HepG2 (cell line): ENCODE measurements at regions not wholly inside any gene's neighbourhood (a gene's known extent, or its start where the extent isn't known, plus 50 kb on each side); places are given as distances from the start of the nearest gene placed in this dataset.

Experiments
- ATAC-seq: fragments of 200-7000 bp; cut with Tn5 transposase; 3 replicates; pipeline ENCODE4 v1.9.1; 2020; ENCODE audit warnings: mild to moderate bottlenecking, moderate library complexity
- BruUV-seq: library from RNA; stranded (reverse); fragments of 400-500 nt; replicated peaks from 2 replicates; lab custom pipeline; 2021; lab: Mats Ljungman, UMichigan
- CTCF ChIA-PET: fragments of 300-600 bp; formaldehyde crosslinking; extraction: SDS; loops from one replicate; lab custom pipeline; 2021; ENCODE audit warnings: low total read pairs, inconsistent platforms, low intra/inter-chr PET ratio; lab: Yijun Ruan, JAX
- POLR2A ChIA-PET: fragments of 350-600 bp; sonication (Branson Sonifier 250); formaldehyde crosslinking; loops from one replicate; lab custom pipeline; 2020; ENCODE audit warnings: antibody characterized with exemption, inconsistent platforms; lab: Yijun Ruan, JAX
- DNase-seq: peaks from one replicate; pipeline ENCODE4 v3.0.0-alpha.2; 2015; ENCODE audit warnings: low spot score
- FAIRE-seq: peaks from 3 replicates; lab custom pipeline; 2011; peaks lifted over from hg19 to GRCh38; lab: Jason Lieb, UNC
- H2AFZ ChIP-seq: one replicate; pipeline ENCODE4 v1.6.1; 2011; ENCODE audit warnings: low read length, inconsistent platforms
- H3K27ac ChIP-seq: fragments of 300-600 bp; 3 replicates; pipeline ENCODE4 v1.8.0; 2011; ENCODE audit warnings: mixed run types, mild to moderate bottlenecking, mixed read lengths, low read length, inconsistent platforms; ENCODE audit not compliant: insufficient read depth; ENCODE audit errors: extremely low read length
- H3K27me3 ChIP-seq, 2 experiments: fragments of 200-600 bp in 1 of 2; 2 replicates in 1 of 2; 3 replicates in 1 of 2; pipeline versions ENCODE4 v1.6.0 to v1.8.0; 2011; ENCODE audit warnings: low read length in 2 of 2, mild to moderate bottlenecking in 2 of 2, moderate library complexity in 2 of 2, inconsistent platforms in 1 of 2; ENCODE audit not compliant: insufficient read depth in 2 of 2, control insufficient read depth in 1 of 2
- H3K36me3 ChIP-seq, 2 experiments: fragments of 200-600 bp in 1 of 2; replicated peaks in 1 of 2; 2 replicates in 1 of 2; 3 replicates in 1 of 2; pipeline versions ENCODE4 v1.5.1 to v1.8.0; 2011; ENCODE audit warnings: low read length in 2 of 2, inconsistent platforms in 1 of 2; ENCODE audit not compliant: insufficient read depth in 2 of 2, control insufficient read depth in 1 of 2
- H3K4me1 ChIP-seq: 2 replicates; pipeline ENCODE4 v1.5.1; 2012; ENCODE audit warnings: low read length, inconsistent platforms; ENCODE audit not compliant: insufficient read depth
- H3K4me2 ChIP-seq: 2 replicates; pipeline ENCODE4 v1.6.0; 2011; ENCODE audit warnings: low read depth, low read length, inconsistent platforms
- H3K4me3 ChIP-seq, 3 experiments: fragments of 200-600 bp in 1 of 3; sonication (generic), shearing (Covaris generic) in 1 of 3; replicated peaks in 1 of 3; 2 replicates each; pipeline ENCODE4 v1.5.1; 2011 to 2016; ENCODE audit warnings: low read length in 3 of 3, inconsistent platforms in 2 of 3, low read depth in 2 of 3, mild to moderate bottlenecking in 2 of 3, control low read depth in 1 of 3, mixed read lengths in 1 of 3; ENCODE audit not compliant: insufficient read depth in 1 of 3
- H3K79me2 ChIP-seq: one replicate; pipeline ENCODE4 v1.6.1; 2011; ENCODE audit warnings: low read length, inconsistent platforms; ENCODE audit not compliant: insufficient read depth
- H3K9ac ChIP-seq: 2 replicates; pipeline ENCODE4 v1.6.0; 2011; ENCODE audit warnings: mild to moderate bottlenecking, low read depth, low read length, inconsistent platforms; ENCODE audit not compliant: insufficient read depth
- H3K9me3 ChIP-seq: 2 replicates; pipeline ENCODE4 v1.5.1; 2012; ENCODE audit warnings: mild to moderate bottlenecking, low read length
- H4K20me1 ChIP-seq: 2 replicates; pipeline ENCODE4 v1.6.0; 2011; ENCODE audit warnings: inconsistent platforms, mild to moderate bottlenecking, low read length, moderate library complexity; ENCODE audit not compliant: insufficient read depth
- DR1 ChIP-seq: sonication (generic); formaldehyde crosslinking; IDR thresholded peaks from 2 replicates; pipeline ENCODE4 v1.8.0; 2021; ENCODE audit warnings: mild to moderate bottlenecking, missing genetic modification reagents, inconsistent platforms
- GABPA ChIP-seq, 2 experiments: IDR thresholded peaks; 2 replicates each; pipeline ENCODE4 v1.6.1; 2011 to 2016; ENCODE audit warnings: low read depth in 2 of 2, low read length in 1 of 2, missing biosample characterization in 1 of 2, missing genetic modification characterization in 1 of 2
- MXI1 ChIP-seq: IDR thresholded peaks from 3 replicates; pipeline ENCODE4 v1.6.1; 2012; ENCODE audit warnings: low read depth, low read length, inconsistent platforms, borderline replicate concordance
- NFE2L1 ChIP-seq: sonication (generic); formaldehyde crosslinking; IDR thresholded peaks from 2 replicates; pipeline ENCODE4 v1.4.0; 2020; ENCODE audit warnings: missing genetic modification reagents, mild to moderate bottlenecking, borderline replicate concordance
- NFKBIZ ChIP-seq: IDR thresholded peaks from 2 replicates; pipeline ENCODE4 v1.6.1; 2018; ENCODE audit warnings: missing genetic modification reagents, missing compliant biosample characterization
- SNAPC2 ChIP-seq: sonication (generic); formaldehyde crosslinking; IDR thresholded peaks from 2 replicates; pipeline ENCODE4 v1.8.1; 2022; ENCODE audit warnings: mild to moderate bottlenecking, missing genetic modification reagents
- SRSF9 ChIP-seq: fragments of 200-400 bp; formaldehyde crosslinking; IDR thresholded peaks from 2 replicates; pipeline ENCODE4 v1.6.1; 2018; ENCODE audit warnings: borderline replicate concordance, mild to moderate bottlenecking, low read depth, low read length; ENCODE audit not compliant: insufficient read depth, poor library complexity, severe bottlenecking
- ZFP36L1 ChIP-seq: sonication (generic); formaldehyde crosslinking; IDR thresholded peaks from 2 replicates; pipeline ENCODE4 v1.8.0; 2022; ENCODE audit warnings: mild to moderate bottlenecking, missing genetic modification reagents, moderate library complexity
- ZFP41 ChIP-seq: sonication (generic); formaldehyde crosslinking; IDR thresholded peaks from 2 replicates; pipeline ENCODE4 v1.4.0; 2020; ENCODE audit warnings: mild to moderate bottlenecking, missing genetic modification reagents, borderline replicate concordance
- ZNF792 ChIP-seq: IDR thresholded peaks from 2 replicates; pipeline ENCODE4 v1.6.1; 2016
- WGBS: methylation state at CpG from one replicate; pipeline ENCODE4 v1.1.6; 2017; ENCODE audit warnings: low lambda C conversion rate; 5-methylcytosine and 5-hydroxymethylcytosine counted together
- in situ Hi-C: cut with HindIII; loops from 2 replicates; pipeline ENCODE4 v1.10.0; 2017; ENCODE audit warnings: low pct_unique_long_range_greater_than_20kb; ENCODE audit not compliant: extremely low pct_ligation_motif_present
- intact Hi-C: fragments of 100-400 bp; cut with micrococcal nuclease; formaldehyde crosslinking; loops from one replicate; pipeline ENCODE4 v1.10.0; 2022; ENCODE audit not compliant: unreplicated experiment

- no peak for TF ChIP-seq DR1
- TF ChIP-seq NFKBIZ (CRISPR knock-in tag) = no peak
- TF ChIP-seq, all 625 proteins: peak for 0
Observed at GRCh38 chr7:80362010-80362618, 149.8 kb downstream of the GNAT3 start (continued).

- in situ Hi-C loops = no loop called here
- no peaks in the 10 kb centered on the region for H3K4me1 ChIP-seq
- H3K4me2 ChIP-seq = no peak overlapping the region
- intact Hi-C loops = loop anchor here (5.0 kb wide), 1 partner anchor 1562 kb away; no protein-coding TSS in a partner anchor
- no peak overlapping the region for H3K4me3 ChIP-seq
- no peak overlapping the region for H3K9ac ChIP-seq
- ChIA-PET CTCF (no interaction called here), POLR2A (no interaction called here)
- TF ChIP-seq ZNF792 (no peak), SNAPC2 (CRISPR knock-in tag) (no peak), ZFP36L1 (CRISPR knock-in tag) (no peak), SRSF9 (no peak), MXI1 (no peak), GABPA (IDR thresholded peaks at IDR 0.05; ENCODE audit: low read depth, low read length) (no peak), GABPA (CRISPR knock-in tag; IDR thresholded peaks at IDR 0.05; ENCODE audit: low read depth) (no peak), NFE2L1 (CRISPR knock-in tag) (no peak), ZFP41 (CRISPR knock-in tag) (no peak)
- no peak overlapping the region for H3K27ac ChIP-seq
- 0% methylated on average over 2 of the region's 2 CpGs for WGBS
- no peaks in the 10 kb centered on the region for H3K79me2 ChIP-seq
- no peaks in the 10 kb centered on the region for H4K20me1 ChIP-seq
- no peak for ATAC-seq
- H2AFZ ChIP-seq = no peak overlapping the region
- DNase-seq = no peak
- H3K9me3 ChIP-seq = no peaks in the 10 kb centered on the region
- H3K27me3 ChIP-seq = no peaks in the 10 kb centered on the region
- no TSS peak for BruUV-seq
- no peak for FAIRE-seq
- H3K36me3 ChIP-seq = no peaks in the 10 kb centered on the region
Observed at GRCh38 chr7:80359476-80359875, 152.4 kb downstream of the GNAT3 start.
